Naive thymus-derived CD8-positive, alpha-beta T cell (primary cell): ENCODE measurements at regions not wholly inside any gene's neighbourhood (a gene's known extent, or its start where the extent isn't known, plus 50 kb on each side); places are given as distances from the start of the nearest gene placed in this dataset.

Source experiments
- ATAC-seq, 2 donors: fragments of 150-1000 bp; cut with Tn5 transposase in 1 of 2; sonication (Bioruptor Pico), chemical (Tn5 transposase) in 1 of 2; 1 replicate in 1 of 2; 2 replicates in 1 of 2; pipeline ENCODE4 v1.10.0; 2021; ENCODE audit warnings: mild to moderate bottlenecking in 2 of 2, moderate library complexity in 2 of 2
- POLR2A ChIA-PET: fragments of 350-600 bp; sonication (Branson Sonifier 250); formaldehyde crosslinking; loops from one replicate; lab custom pipeline; 2021; ENCODE audit warnings: antibody characterized with exemption; lab: Charles Lee
- DNase-seq, 10 donors: peaks; one replicate each; pipeline versions ENCODE4 v3.0.0 to v3.0.0-alpha.2; 2020 to 2022
- H3K27ac Mint-ChIP-seq, 10 donors: one replicate each; pipeline ENCODE4 v1.8.0; 2020 to 2022; ENCODE audit warnings: mild to moderate bottlenecking in 10 of 10, mixed read lengths in 10 of 10, moderate library complexity in 4 of 10, inconsistent platforms in 1 of 10
- H3K27me3 Mint-ChIP-seq, 5 donors: one replicate each; pipeline ENCODE4 v1.8.0; 2021 to 2022; ENCODE audit warnings: mixed read lengths in 5 of 5
- H3K36me3 Mint-ChIP-seq, 3 donors: one replicate each; pipeline ENCODE4 v1.8.0; 2020 to 2022; ENCODE audit warnings: mixed read lengths in 3 of 3, mild to moderate bottlenecking in 2 of 3, inconsistent platforms in 1 of 3
- H3K4me1 Mint-ChIP-seq, 4 donors: one replicate each; pipeline ENCODE4 v1.8.0; 2021 to 2022; ENCODE audit warnings: mixed read lengths in 4 of 4
- H3K4me3 Mint-ChIP-seq, 10 donors: one replicate each; pipeline ENCODE4 v1.8.0; 2020 to 2022; ENCODE audit warnings: mild to moderate bottlenecking in 10 of 10, mixed read lengths in 10 of 10, moderate library complexity in 6 of 10, inconsistent platforms in 1 of 10
- H3K9me3 Mint-ChIP-seq, 9 donors: one replicate each; pipeline ENCODE4 v1.8.0; 2020 to 2022; ENCODE audit warnings: mixed read lengths in 9 of 9, mild to moderate bottlenecking in 3 of 9, inconsistent platforms in 1 of 9, moderate library complexity in 1 of 9

GRCh38 chr9:25917731-25918362, 239.6 kb upstream of the TUSC1 start:
- POLR2A ChIA-PET = no interaction called here
- ATAC-seq = no peak
- peaks cover 0 to 20% (median 6%) of the 10 kb centered on the region in 9 donors for H3K9me3 Mint-ChIP-seq
- H3K4me3 Mint-ChIP-seq = no peak overlapping the region
- DNase-seq = no peak
- no peaks in the 10 kb centered on the region for H3K27me3 Mint-ChIP-seq
- no peak overlapping the region for H3K27ac Mint-ChIP-seq
- peaks cover 0 to 6% (median 0%) of the 10 kb centered on the region in 3 donors for H3K36me3 Mint-ChIP-seq
- H3K4me1 Mint-ChIP-seq = no peaks in the 10 kb centered on the region

- no peak overlapping the region for H3K27ac Mint-ChIP-seq
- no peak overlapping the region for H3K4me3 Mint-ChIP-seq
- DNase-seq (no peak), ATAC-seq (no peak)
- POLR2A ChIA-PET = no interaction called here
- peaks cover 0 to 23% (median 8%) of the 10 kb centered on the region in 9 donors for H3K9me3 Mint-ChIP-seq
- peaks cover 0 to 4% (median 0%) of the 10 kb centered on the region in 3 donors for H3K36me3 Mint-ChIP-seq
- H3K27me3 Mint-ChIP-seq = no peaks in the 10 kb centered on the region
- H3K4me1 Mint-ChIP-seq = no peaks in the 10 kb centered on the region
Measured at GRCh38 chr9:25913806-25914205, 235.6 kb upstream of the TUSC1 start.

GRCh38 chr9:25904701-25905100, 226.5 kb upstream of the TUSC1 start:
- POLR2A ChIA-PET = no interaction called here
- no peaks in the 10 kb centered on the region for H3K27me3 Mint-ChIP-seq
- H3K4me1 Mint-ChIP-seq = no peaks in the 10 kb centered on the region
- no peak overlapping the region for H3K27ac Mint-ChIP-seq
- ATAC-seq = no peak
- DNase-seq = no peak
- no peak overlapping the region for H3K4me3 Mint-ChIP-seq
- H3K36me3 Mint-ChIP-seq = peaks cover 0 to 6% (median 0%) of the 10 kb centered on the region in 3 donors
- peaks cover 1 to 22% (median 15%) of the 10 kb centered on the region in 9 donors for H3K9me3 Mint-ChIP-seq

GRCh38 chr9:25891527-25891926, 213.3 kb upstream of the TUSC1 start:
- POLR2A ChIA-PET = no interaction called here
- ATAC-seq (no peak), DNase-seq (no peak)
- Mint-ChIP-seq H3K4me1 (no peaks in the 10 kb centered on the region), H3K27me3 (no peaks in the 10 kb centered on the region), H3K4me3 (no peak overlapping the region), H3K27ac (no peak overlapping the region), H3K9me3 (peaks cover 8 to 47% (median 29%) of the 10 kb centered on the region in 9 donors), H3K36me3 (peaks cover 0 to 23% (median 2%) of the 10 kb centered on the region in 3 donors)

- no peak overlapping the region for H3K4me3 Mint-ChIP-seq
- no peaks in the 10 kb centered on the region for H3K4me1 Mint-ChIP-seq
- peaks cover 0 to 15% (median 2%) of the 10 kb centered on the region in 3 donors for H3K36me3 Mint-ChIP-seq
- H3K27ac Mint-ChIP-seq = no peak overlapping the region
- POLR2A ChIA-PET = no interaction called here
- DNase-seq = no peak
- ATAC-seq = no peak
- H3K27me3 Mint-ChIP-seq = no peaks in the 10 kb centered on the region
- H3K9me3 Mint-ChIP-seq = peaks cover 9 to 37% (median 19%) of the 10 kb centered on the region in 9 donors
Measured at GRCh38 chr9:25889661-25890060, 211.4 kb upstream of the TUSC1 start.

GRCh38 chr9:25876248-25876647, 198.0 kb upstream of the TUSC1 start:
- POLR2A ChIA-PET = no interaction called here
- H3K36me3 Mint-ChIP-seq = no peaks in the 10 kb centered on the region
- peaks cover 2 to 28% (median 13%) of the 10 kb centered on the region in 9 donors for H3K9me3 Mint-ChIP-seq
- H3K4me3 Mint-ChIP-seq = no peak overlapping the region
- ATAC-seq = no peak
- DNase-seq = no peak
- no peaks in the 10 kb centered on the region for H3K27me3 Mint-ChIP-seq
- no peak overlapping the region for H3K27ac Mint-ChIP-seq
- no peaks in the 10 kb centered on the region for H3K4me1 Mint-ChIP-seq

- no peak overlapping the region for H3K4me3 Mint-ChIP-seq
- no peaks in the 10 kb centered on the region for H3K27me3 Mint-ChIP-seq
- peaks cover 0 to 3% (median 0%) of the 10 kb centered on the region in 3 donors for H3K36me3 Mint-ChIP-seq
- DNase-seq (no peak), ATAC-seq (no peak)
- no peak overlapping the region for H3K27ac Mint-ChIP-seq
- POLR2A ChIA-PET = no interaction called here
- H3K4me1 Mint-ChIP-seq = no peaks in the 10 kb centered on the region
- peaks cover 6 to 33% (median 11%) of the 10 kb centered on the region in 9 donors for H3K9me3 Mint-ChIP-seq
Measured at GRCh38 chr9:25864509-25864908, 186.3 kb upstream of the TUSC1 start.

GRCh38 chr9:25861421-25861820, 183.2 kb upstream of the TUSC1 start:
- ATAC-seq = no peak
- DNase-seq = no peak
- POLR2A ChIA-PET = no interaction called here
- peaks cover 4 to 24% (median 8%) of the 10 kb centered on the region in 9 donors for H3K9me3 Mint-ChIP-seq
- no peaks in the 10 kb centered on the region for H3K27me3 Mint-ChIP-seq
- H3K4me3 Mint-ChIP-seq = no peak overlapping the region
- no peaks in the 10 kb centered on the region for H3K36me3 Mint-ChIP-seq
- no peaks in the 10 kb centered on the region for H3K4me1 Mint-ChIP-seq
- H3K27ac Mint-ChIP-seq = no peak overlapping the region

- no peaks in the 10 kb centered on the region for H3K27me3 Mint-ChIP-seq
- DNase-seq = no peak
- H3K27ac Mint-ChIP-seq = no peak overlapping the region
- no peaks in the 10 kb centered on the region for H3K36me3 Mint-ChIP-seq
- H3K9me3 Mint-ChIP-seq = peaks cover 5 to 37% (median 10%) of the 10 kb centered on the region in 9 donors
- H3K4me3 Mint-ChIP-seq = no peak overlapping the region
- no peaks in the 10 kb centered on the region for H3K4me1 Mint-ChIP-seq
- POLR2A ChIA-PET = no interaction called here
- ATAC-seq = no peak
Measured at GRCh38 chr9:25857147-25857546, 178.9 kb upstream of the TUSC1 start.

- H3K36me3 Mint-ChIP-seq = no peaks in the 10 kb centered on the region
- H3K4me1 Mint-ChIP-seq = no peaks in the 10 kb centered on the region
- no peak for ATAC-seq
- no peak overlapping the region for H3K27ac Mint-ChIP-seq
- peaks cover 5 to 30% (median 16%) of the 10 kb centered on the region in 9 donors for H3K9me3 Mint-ChIP-seq
- H3K27me3 Mint-ChIP-seq = no peaks in the 10 kb centered on the region
- no peak overlapping the region for H3K4me3 Mint-ChIP-seq
- POLR2A ChIA-PET = no interaction called here
- DNase-seq = no peak
Measured at GRCh38 chr9:25850803-25851202, 172.6 kb upstream of the TUSC1 start.

GRCh38 chr9:25845867-25846266, 167.6 kb upstream of the TUSC1 start:
- no peaks in the 10 kb centered on the region for H3K27me3 Mint-ChIP-seq
- POLR2A ChIA-PET = no interaction called here
- ATAC-seq = no peak
- H3K4me3 Mint-ChIP-seq = no peak overlapping the region
- H3K36me3 Mint-ChIP-seq = no peaks in the 10 kb centered on the region
- H3K4me1 Mint-ChIP-seq = no peaks in the 10 kb centered on the region
- no peak overlapping the region for H3K27ac Mint-ChIP-seq
- H3K9me3 Mint-ChIP-seq = peaks cover 3 to 23% (median 9%) of the 10 kb centered on the region in 9 donors
- no peak for DNase-seq

- no peaks in the 10 kb centered on the region for H3K36me3 Mint-ChIP-seq
- H3K27me3 Mint-ChIP-seq = no peaks in the 10 kb centered on the region
- DNase-seq = no peak
- POLR2A ChIA-PET = no interaction called here
- H3K4me3 Mint-ChIP-seq = no peak overlapping the region
- H3K9me3 Mint-ChIP-seq = peaks cover 11 to 59% (median 20%) of the 10 kb centered on the region in 9 donors
- H3K4me1 Mint-ChIP-seq = no peaks in the 10 kb centered on the region
- no peak overlapping the region for H3K27ac Mint-ChIP-seq
- no peak for ATAC-seq
Measured at GRCh38 chr9:25830381-25830780, 152.1 kb upstream of the TUSC1 start.

GRCh38 chr9:25827626-25828025, 149.4 kb upstream of the TUSC1 start:
- POLR2A ChIA-PET = no interaction called here
- DNase-seq (no peak), ATAC-seq (no peak)
- Mint-ChIP-seq H3K4me3 (no peak overlapping the region), H3K27me3 (no peaks in the 10 kb centered on the region), H3K36me3 (no peaks in the 10 kb centered on the region), H3K27ac (no peak overlapping the region), H3K9me3 (peaks cover 15 to 77% (median 38%) of the 10 kb centered on the region in 9 donors), H3K4me1 (no peaks in the 10 kb centered on the region)

GRCh38 chr9:25816439-25816838, 138.2 kb upstream of the TUSC1 start:
- H3K4me3 Mint-ChIP-seq = no peak overlapping the region
- no peaks in the 10 kb centered on the region for H3K4me1 Mint-ChIP-seq
- ATAC-seq (no peak), DNase-seq (no peak)
- peaks cover 0 to 5% (median 0%) of the 10 kb centered on the region in 3 donors for H3K36me3 Mint-ChIP-seq
- H3K9me3 Mint-ChIP-seq = peaks cover 4 to 19% (median 16%) of the 10 kb centered on the region in 9 donors
- no peak overlapping the region for H3K27ac Mint-ChIP-seq
- no peaks in the 10 kb centered on the region for H3K27me3 Mint-ChIP-seq
- POLR2A ChIA-PET = no interaction called here
